Cardiac muscle cell (in vitro differentiated cells and primary cell): ENCODE measurements at regions not wholly inside any gene's neighbourhood (a gene's known extent, or its start where the extent isn't known, plus 50 kb on each side); places are given as distances from the start of the nearest gene placed in this dataset.

Source experiments
- DNase-seq, 2 donors: peaks; one replicate each; pipeline versions ENCODE4 v3.0.0 to v3.0.0-alpha.2; 2010 to 2017; ENCODE audit warnings: low read depth in 1 of 2, low spot score in 1 of 2
- H3K27ac ChIP-seq: fragments of 200-600 bp; sonication (generic); 2 replicates; pipeline ENCODE4 v1.5.1; 2016
- H3K27me3 ChIP-seq: fragments of 200-600 bp; sonication (generic); 2 replicates; pipeline ENCODE4 v1.6.0; 2016; ENCODE audit warnings: control low read depth
- H3K36me3 ChIP-seq: fragments of 200-600 bp; sonication (generic); 2 replicates; pipeline ENCODE4 v1.5.1; 2016; ENCODE audit warnings: control low read depth
- H3K4me1 ChIP-seq: fragments of 200-600 bp; sonication (generic); 2 replicates; pipeline ENCODE4 v1.8.1; 2017; ENCODE audit warnings: low read depth, mild to moderate bottlenecking, mixed run types
- H3K4me3 ChIP-seq: fragments of 200-600 bp; sonication (generic); 2 replicates; pipeline ENCODE4 v1.5.1; 2016; ENCODE audit warnings: mild to moderate bottlenecking
- H3K9me3 ChIP-seq: fragments of 200-600 bp; sonication (generic); 2 replicates; pipeline ENCODE4 v1.5.1; 2017; ENCODE audit warnings: low read depth, mild to moderate bottlenecking, control low read depth
- CTCF ChIP-seq: IDR thresholded peaks from 2 replicates; pipeline ENCODE4 v1.5.1; 2012; ENCODE audit warnings: low read depth, mild to moderate bottlenecking, low read length

- Histone ChIP-seq H3K27me3 (peaks cover 3% of the 10 kb centered on the region), H3K9me3 (no peaks in the 10 kb centered on the region), H3K4me3 (no peak overlapping the region), H3K4me1 (no peaks in the 10 kb centered on the region), H3K27ac (no peak overlapping the region), H3K36me3 (no peaks in the 10 kb centered on the region)
- DNase-seq: no peak
- no peak for TF ChIP-seq CTCF
Observed at GRCh38 chr11:46198245-46199240, 77.3 kb upstream of the PHF21A start.

GRCh38 chr11:46197421-46197820 is 76.2 kb upstream of the PHF21A start:
- no peak for DNase-seq

GRCh38 chr11:46188017-46188416 is 66.8 kb upstream of the PHF21A start:
- no peak overlapping the region for H3K27ac ChIP-seq
- no peak for DNase-seq
- no peak for TF ChIP-seq CTCF

More at GRCh38 chr11:46197421-46197820, 76.2 kb upstream of the PHF21A start:
- H3K27ac ChIP-seq: no peak overlapping the region
- no peak for TF ChIP-seq CTCF
- H3K27me3 ChIP-seq: peaks cover 3% of the 10 kb centered on the region
- H3K9me3 ChIP-seq: no peaks in the 10 kb centered on the region
- H3K4me3 ChIP-seq: no peak overlapping the region
- H3K4me1 ChIP-seq: no peaks in the 10 kb centered on the region
- H3K36me3 ChIP-seq: no peaks in the 10 kb centered on the region

GRCh38 chr11:46183819-46184218 is 62.6 kb upstream of the PHF21A start:
- no peak overlapping the region for H3K4me3 ChIP-seq

More at GRCh38 chr11:46188017-46188416, 66.8 kb upstream of the PHF21A start:
- no peaks in the 10 kb centered on the region for H3K27me3 ChIP-seq
- H3K36me3 ChIP-seq: no peaks in the 10 kb centered on the region
- H3K9me3 ChIP-seq: no peaks in the 10 kb centered on the region
- no peak overlapping the region for H3K4me3 ChIP-seq
- H3K4me1 ChIP-seq: no peaks in the 10 kb centered on the region

GRCh38 chr11:46181843-46182424 is 60.7 kb upstream of the PHF21A start:
- Histone ChIP-seq H3K4me3 (no peak overlapping the region), H3K9me3 (no peaks in the 10 kb centered on the region), H3K4me1 (no peaks in the 10 kb centered on the region), H3K36me3 (no peaks in the 10 kb centered on the region), H3K27ac (no peak overlapping the region), H3K27me3 (no peaks in the 10 kb centered on the region)
- no peak for TF ChIP-seq CTCF
- DNase-seq: no peak

More at GRCh38 chr11:46183819-46184218, 62.6 kb upstream of the PHF21A start:
- no peak for TF ChIP-seq CTCF
- no peak overlapping the region for H3K27ac ChIP-seq
- H3K36me3 ChIP-seq: no peaks in the 10 kb centered on the region
- DNase-seq: no peak
- H3K4me1 ChIP-seq: no peaks in the 10 kb centered on the region
- no peaks in the 10 kb centered on the region for H3K9me3 ChIP-seq
- H3K27me3 ChIP-seq: no peaks in the 10 kb centered on the region
